ENCODE measurements at regions not wholly inside any gene's neighbourhood (a gene's known extent, or its start where the extent isn't known, plus 50 kb on each side); places are given as distances from the start of the nearest gene placed in this dataset.
"Not testable (repeated sequence)": the region's sequence is repeated elsewhere in the genome, so short reads cannot be mapped to it uniquely, and the experiment has no call there.

DNA sequence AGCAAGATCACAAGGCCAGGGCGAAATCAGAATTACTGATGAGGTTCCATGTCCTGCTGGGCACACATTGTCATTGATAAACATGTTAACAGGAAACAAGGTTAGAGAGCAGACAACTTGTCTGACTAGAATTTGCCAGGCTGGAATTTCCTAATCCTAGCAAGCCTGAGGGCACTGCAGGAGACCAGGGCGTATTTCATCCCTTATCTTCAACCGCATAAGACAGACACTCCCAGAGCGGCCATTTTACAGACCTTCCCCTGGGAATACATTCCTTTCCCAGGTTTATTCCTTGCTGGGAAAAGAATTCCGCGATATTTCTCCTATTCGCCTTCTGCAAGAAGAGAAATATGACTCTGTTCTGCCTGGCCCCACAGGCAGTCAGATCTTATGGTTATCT, 290.9 kb upstream of the PROK2 start:
- not testable (repeated sequence) for H3K79me2 ChIP-seq (ENCODE audit: low read length); H2AFZ ChIP-seq (ENCODE audit: low read length); H3K9me3 ChIP-seq (ENCODE audit: low read length); H3K4me3 ChIP-seq (ENCODE audit: low read length); H3K9ac ChIP-seq (ENCODE audit: low read length); H4K20me1 ChIP-seq (ENCODE audit: insufficient read depth, low read depth, low read length); H3K36me3 ChIP-seq (ENCODE audit: insufficient read depth, low read length); H3K4me2 ChIP-seq (ENCODE audit: low read depth, low read length, poor library complexity, severe bottlenecking); H3K27me3 ChIP-seq (ENCODE audit: low read length); H3K9me2 ChIP-seq (replicated peaks; ENCODE audit: insufficient read depth, low read length); H3K27ac ChIP-seq (ENCODE audit: low read length); DNase-seq
- H3K4me1 ChIP-seq (ENCODE audit: low read length): peaks cover 38% of the 10 kb centered on the region

GRCh38 chr3:72071624-72072023, 286.7 kb upstream of the PROK2 start:
- DNase-seq: no peak
- Histone ChIP-seq H3K79me2 (ENCODE audit: low read length) (no peaks in the 10 kb centered on the region), H3K4me1 (ENCODE audit: low read length) (no peaks in the 10 kb centered on the region), H3K9me2 (replicated peaks; ENCODE audit: insufficient read depth, low read length) (no peaks in the 10 kb centered on the region), H3K4me3 (ENCODE audit: low read length) (no peak overlapping the region), H4K20me1 (ENCODE audit: insufficient read depth, low read depth, low read length) (no peaks in the 10 kb centered on the region), H3K27ac (ENCODE audit: low read length) (no peak overlapping the region), H3K9ac (ENCODE audit: low read length) (no peak overlapping the region), H2AFZ (ENCODE audit: low read length) (no peak overlapping the region), H3K27me3 (ENCODE audit: low read length) (no peaks in the 10 kb centered on the region), H3K9me3 (ENCODE audit: low read length) (no peaks in the 10 kb centered on the region), H3K4me2 (ENCODE audit: low read depth, low read length, poor library complexity, severe bottlenecking) (no peak overlapping the region), H3K36me3 (ENCODE audit: insufficient read depth, low read length) (no peaks in the 10 kb centered on the region)

GRCh38 chr3:72070005-72070404, 285.1 kb upstream of the PROK2 start:
- no peaks in the 10 kb centered on the region for H3K9me3 ChIP-seq (ENCODE audit: low read length)
- no peak overlapping the region for H3K4me3 ChIP-seq (ENCODE audit: low read length)
- no peaks in the 10 kb centered on the region for H3K4me1 ChIP-seq (ENCODE audit: low read length)
- no peaks in the 10 kb centered on the region for H3K79me2 ChIP-seq (ENCODE audit: low read length)
- no peaks in the 10 kb centered on the region for H3K36me3 ChIP-seq (ENCODE audit: insufficient read depth, low read length)
- no peak for DNase-seq
- H3K27ac ChIP-seq (ENCODE audit: low read length): no peak overlapping the region
- no peaks in the 10 kb centered on the region for H3K27me3 ChIP-seq (ENCODE audit: low read length)
- H3K9me2 ChIP-seq (replicated peaks; ENCODE audit: insufficient read depth, low read length): no peaks in the 10 kb centered on the region
- no peaks in the 10 kb centered on the region for H4K20me1 ChIP-seq (ENCODE audit: insufficient read depth, low read depth, low read length)
- no peak overlapping the region for H3K9ac ChIP-seq (ENCODE audit: low read length)
- no peak overlapping the region for H2AFZ ChIP-seq (ENCODE audit: low read length)
- H3K4me2 ChIP-seq (ENCODE audit: low read depth, low read length, poor library complexity, severe bottlenecking): no peak overlapping the region

- Histone ChIP-seq H3K4me1 (ENCODE audit: low read length) (no peaks in the 10 kb centered on the region), H3K9me3 (ENCODE audit: low read length) (no peaks in the 10 kb centered on the region), H3K27me3 (ENCODE audit: low read length) (no peaks in the 10 kb centered on the region), H3K9ac (ENCODE audit: low read length) (no peak overlapping the region), H3K79me2 (ENCODE audit: low read length) (no peaks in the 10 kb centered on the region), H3K4me3 (ENCODE audit: low read length) (no peak overlapping the region), H3K9me2 (replicated peaks; ENCODE audit: insufficient read depth, low read length) (no peaks in the 10 kb centered on the region), H2AFZ (ENCODE audit: low read length) (no peak overlapping the region), H3K36me3 (ENCODE audit: insufficient read depth, low read length) (no peaks in the 10 kb centered on the region), H3K4me2 (ENCODE audit: low read depth, low read length, poor library complexity, severe bottlenecking) (no peak overlapping the region), H3K27ac (ENCODE audit: low read length) (no peak overlapping the region), H4K20me1 (ENCODE audit: insufficient read depth, low read depth, low read length) (no peaks in the 10 kb centered on the region)
- no peak for DNase-seq
Observed at GRCh38 chr3:72069543-72069942, 284.6 kb upstream of the PROK2 start.

DNA sequence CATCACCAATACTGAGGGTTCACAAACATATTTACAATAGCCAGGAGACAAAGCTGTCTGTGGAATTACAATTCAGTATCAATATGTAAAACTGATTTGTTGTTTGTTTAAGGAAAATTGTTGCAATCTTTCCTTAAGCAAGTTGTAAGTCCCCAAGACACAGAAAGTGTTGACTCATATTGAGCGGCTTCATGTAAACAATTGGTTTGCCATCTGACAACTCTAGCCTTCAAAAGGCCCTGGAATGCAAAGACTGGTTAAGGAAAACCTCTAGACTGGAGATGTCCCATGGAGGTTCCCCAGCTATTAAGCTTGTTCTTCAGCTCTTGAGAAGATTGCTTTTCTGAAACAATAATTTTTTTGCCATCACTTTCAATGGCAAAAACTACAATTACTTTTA, 283.7 kb upstream of the PROK2 start:
- H2AFZ ChIP-seq (ENCODE audit: low read length): no peak overlapping the region
- H3K9me3 ChIP-seq (ENCODE audit: low read length): no peaks in the 10 kb centered on the region
- no peaks in the 10 kb centered on the region for H3K9me2 ChIP-seq (replicated peaks; ENCODE audit: insufficient read depth, low read length)
- H3K4me2 ChIP-seq (ENCODE audit: low read depth, low read length, poor library complexity, severe bottlenecking): no peak overlapping the region
- no peaks in the 10 kb centered on the region for H3K36me3 ChIP-seq (ENCODE audit: insufficient read depth, low read length)
- no peak overlapping the region for H3K27ac ChIP-seq (ENCODE audit: low read length)
- no peaks in the 10 kb centered on the region for H3K27me3 ChIP-seq (ENCODE audit: low read length)
- H4K20me1 ChIP-seq (ENCODE audit: insufficient read depth, low read depth, low read length): no peaks in the 10 kb centered on the region
- no peaks in the 10 kb centered on the region for H3K79me2 ChIP-seq (ENCODE audit: low read length)
- H3K4me3 ChIP-seq (ENCODE audit: low read length): no peak overlapping the region
- no peak overlapping the region for H3K9ac ChIP-seq (ENCODE audit: low read length)
- DNase-seq: no peak
- no peaks in the 10 kb centered on the region for H3K4me1 ChIP-seq (ENCODE audit: low read length)

DNA sequence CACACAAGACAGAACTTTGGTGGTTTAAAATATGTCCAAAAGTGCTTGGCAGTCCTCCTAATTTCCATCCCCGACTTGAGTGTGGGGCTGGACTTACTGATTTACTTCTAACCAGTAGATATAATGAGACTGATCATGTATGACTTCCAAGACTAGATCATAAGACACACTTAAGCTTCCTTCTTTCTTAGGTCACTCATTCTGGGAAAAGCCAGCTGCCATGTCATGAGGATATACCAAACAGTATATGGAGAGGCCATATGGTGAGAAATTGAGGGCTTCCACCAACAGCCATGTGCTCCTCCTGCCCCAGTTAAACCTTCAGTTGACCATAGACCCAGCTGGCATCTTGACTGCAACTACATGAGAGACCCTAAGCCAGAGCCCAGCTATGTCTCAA, 282.8 kb upstream of the PROK2 start:
- Histone ChIP-seq H3K4me1 (ENCODE audit: low read length) (no peaks in the 10 kb centered on the region), H3K36me3 (ENCODE audit: insufficient read depth, low read length) (no peaks in the 10 kb centered on the region), H2AFZ (ENCODE audit: low read length) (no peak overlapping the region), H4K20me1 (ENCODE audit: insufficient read depth, low read depth, low read length) (no peaks in the 10 kb centered on the region), H3K9me3 (ENCODE audit: low read length) (no peaks in the 10 kb centered on the region), H3K9ac (ENCODE audit: low read length) (no peak overlapping the region), H3K4me2 (ENCODE audit: low read depth, low read length, poor library complexity, severe bottlenecking) (no peak overlapping the region), H3K27ac (ENCODE audit: low read length) (no peak overlapping the region), H3K9me2 (replicated peaks; ENCODE audit: insufficient read depth, low read length) (no peaks in the 10 kb centered on the region), H3K79me2 (ENCODE audit: low read length) (no peaks in the 10 kb centered on the region), H3K4me3 (ENCODE audit: low read length) (no peak overlapping the region), H3K27me3 (ENCODE audit: low read length) (no peaks in the 10 kb centered on the region)
- no peak for DNase-seq

GRCh38 chr3:72065872-72066641, 281.1 kb upstream of the PROK2 start:
- Histone ChIP-seq H3K4me1 (ENCODE audit: low read length) (peaks cover 1% of the 10 kb centered on the region), H3K4me3 (ENCODE audit: low read length) (no peak overlapping the region), H3K9ac (ENCODE audit: low read length) (no peak overlapping the region), H3K9me2 (replicated peaks; ENCODE audit: insufficient read depth, low read length) (no peaks in the 10 kb centered on the region; the same call in 1 of the 2 replicates), H2AFZ (ENCODE audit: low read length) (no peak overlapping the region), H4K20me1 (ENCODE audit: insufficient read depth, low read depth, low read length) (no peaks in the 10 kb centered on the region), H3K9me3 (ENCODE audit: low read length) (no peaks in the 10 kb centered on the region), H3K27ac (ENCODE audit: low read length) (no peak overlapping the region), H3K4me2 (ENCODE audit: low read depth, low read length, poor library complexity, severe bottlenecking) (no peak overlapping the region), H3K36me3 (ENCODE audit: insufficient read depth, low read length) (no peaks in the 10 kb centered on the region), H3K79me2 (ENCODE audit: low read length) (no peaks in the 10 kb centered on the region), H3K27me3 (ENCODE audit: low read length) (no peaks in the 10 kb centered on the region)
- DNase-seq: no peak

DNA sequence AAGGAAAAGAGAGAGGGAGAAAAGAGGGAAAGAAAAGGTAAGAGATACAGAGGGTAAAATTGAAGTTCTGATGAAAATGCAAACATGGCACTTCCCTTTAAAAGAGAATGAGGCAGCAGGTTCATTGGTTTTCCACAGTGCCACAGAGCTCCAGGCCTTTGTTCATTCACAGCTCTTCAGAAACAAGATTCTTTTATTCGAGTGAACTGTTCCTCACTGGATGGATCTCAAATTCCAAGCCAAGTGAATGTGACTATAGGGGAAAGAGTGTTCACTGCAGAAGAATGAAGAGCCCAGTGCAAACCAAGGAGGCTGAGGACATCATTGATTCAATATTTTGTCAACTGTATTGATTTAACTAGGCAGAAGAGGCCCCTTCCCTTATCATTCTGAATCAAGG, 280.3 kb upstream of the PROK2 start:
- Histone ChIP-seq H3K27ac (ENCODE audit: low read length) (no peak overlapping the region), H2AFZ (ENCODE audit: low read length) (no peak overlapping the region), H3K36me3 (ENCODE audit: insufficient read depth, low read length) (no peaks in the 10 kb centered on the region), H3K4me1 (ENCODE audit: low read length) (peaks cover 8% of the 10 kb centered on the region), H3K9ac (ENCODE audit: low read length) (no peak overlapping the region), H3K4me3 (ENCODE audit: low read length) (no peak overlapping the region), H3K9me2 (replicated peaks; ENCODE audit: insufficient read depth, low read length) (no peaks in the 10 kb centered on the region; the same call in 1 of the 2 replicates), H3K9me3 (ENCODE audit: low read length) (no peaks in the 10 kb centered on the region), H3K4me2 (ENCODE audit: low read depth, low read length, poor library complexity, severe bottlenecking) (no peak overlapping the region), H4K20me1 (ENCODE audit: insufficient read depth, low read depth, low read length) (no peaks in the 10 kb centered on the region), H3K79me2 (ENCODE audit: low read length) (no peaks in the 10 kb centered on the region), H3K27me3 (ENCODE audit: low read length) (no peaks in the 10 kb centered on the region)
- DNase-seq: no peak
